HepG2 (cell line): ENCODE measurements at regions not wholly inside any gene's neighbourhood (a gene's known extent, or its start where the extent isn't known, plus 50 kb on each side); places are given as distances from the start of the nearest gene placed in this dataset.

ENCODE experiments used
- ATAC-seq: fragments of 200-7000 bp; cut with Tn5 transposase; 3 replicates; pipeline ENCODE4 v1.9.1; 2020; ENCODE audit warnings: mild to moderate bottlenecking, moderate library complexity
- BruUV-seq: library from RNA; stranded (reverse); fragments of 400-500 nt; replicated peaks from 2 replicates; lab custom pipeline; 2021; lab: Mats Ljungman, UMichigan
- CTCF ChIA-PET: fragments of 300-600 bp; formaldehyde crosslinking; extraction: SDS; loops from one replicate; lab custom pipeline; 2021; ENCODE audit warnings: low total read pairs, inconsistent platforms, low intra/inter-chr PET ratio; lab: Yijun Ruan, JAX
- POLR2A ChIA-PET: fragments of 350-600 bp; sonication (Branson Sonifier 250); formaldehyde crosslinking; loops from one replicate; lab custom pipeline; 2020; ENCODE audit warnings: antibody characterized with exemption, inconsistent platforms; lab: Yijun Ruan, JAX
- DNase-seq: peaks from one replicate; pipeline ENCODE4 v3.0.0-alpha.2; 2015; ENCODE audit warnings: low spot score
- FAIRE-seq: peaks from 3 replicates; lab custom pipeline; 2011; peaks lifted over from hg19 to GRCh38; lab: Jason Lieb, UNC
- H2AFZ ChIP-seq: one replicate; pipeline ENCODE4 v1.6.1; 2011; ENCODE audit warnings: low read length, inconsistent platforms
- H3K27ac ChIP-seq: fragments of 300-600 bp; 3 replicates; pipeline ENCODE4 v1.8.0; 2011; ENCODE audit warnings: mixed run types, mild to moderate bottlenecking, mixed read lengths, low read length, inconsistent platforms; ENCODE audit not compliant: insufficient read depth; ENCODE audit errors: extremely low read length
- H3K27me3 ChIP-seq, 2 experiments: fragments of 200-600 bp in 1 of 2; 2 replicates in 1 of 2; 3 replicates in 1 of 2; pipeline versions ENCODE4 v1.6.0 to v1.8.0; 2011; ENCODE audit warnings: low read length in 2 of 2, mild to moderate bottlenecking in 2 of 2, moderate library complexity in 2 of 2, inconsistent platforms in 1 of 2; ENCODE audit not compliant: insufficient read depth in 2 of 2, control insufficient read depth in 1 of 2
- H3K36me3 ChIP-seq, 2 experiments: fragments of 200-600 bp in 1 of 2; replicated peaks in 1 of 2; 2 replicates in 1 of 2; 3 replicates in 1 of 2; pipeline versions ENCODE4 v1.5.1 to v1.8.0; 2011; ENCODE audit warnings: low read length in 2 of 2, inconsistent platforms in 1 of 2; ENCODE audit not compliant: insufficient read depth in 2 of 2, control insufficient read depth in 1 of 2
- H3K4me1 ChIP-seq: 2 replicates; pipeline ENCODE4 v1.5.1; 2012; ENCODE audit warnings: low read length, inconsistent platforms; ENCODE audit not compliant: insufficient read depth
- H3K4me2 ChIP-seq: 2 replicates; pipeline ENCODE4 v1.6.0; 2011; ENCODE audit warnings: low read depth, low read length, inconsistent platforms
- H3K4me3 ChIP-seq, 3 experiments: fragments of 200-600 bp in 1 of 3; sonication (generic), shearing (Covaris generic) in 1 of 3; replicated peaks in 1 of 3; 2 replicates each; pipeline ENCODE4 v1.5.1; 2011 to 2016; ENCODE audit warnings: low read length in 3 of 3, inconsistent platforms in 2 of 3, low read depth in 2 of 3, mild to moderate bottlenecking in 2 of 3, control low read depth in 1 of 3, mixed read lengths in 1 of 3; ENCODE audit not compliant: insufficient read depth in 1 of 3
- H3K79me2 ChIP-seq: one replicate; pipeline ENCODE4 v1.6.1; 2011; ENCODE audit warnings: low read length, inconsistent platforms; ENCODE audit not compliant: insufficient read depth
- H3K9ac ChIP-seq: 2 replicates; pipeline ENCODE4 v1.6.0; 2011; ENCODE audit warnings: mild to moderate bottlenecking, low read depth, low read length, inconsistent platforms; ENCODE audit not compliant: insufficient read depth
- H3K9me3 ChIP-seq: 2 replicates; pipeline ENCODE4 v1.5.1; 2012; ENCODE audit warnings: mild to moderate bottlenecking, low read length
- H4K20me1 ChIP-seq: 2 replicates; pipeline ENCODE4 v1.6.0; 2011; ENCODE audit warnings: inconsistent platforms, mild to moderate bottlenecking, low read length, moderate library complexity; ENCODE audit not compliant: insufficient read depth
- CENPT ChIP-seq: sonication (generic); formaldehyde crosslinking; IDR thresholded peaks from 2 replicates; pipeline ENCODE4 v1.8.0; 2022; ENCODE audit warnings: low read depth, mild to moderate bottlenecking, moderate library complexity, missing genetic modification reagents
- CHD4 ChIP-seq: fragments of 200-600 bp; sonication (generic); IDR thresholded peaks from 2 replicates; pipeline ENCODE4 v1.7.0; 2017; ENCODE audit warnings: mild to moderate bottlenecking, low read length, borderline replicate concordance
- GLI4 ChIP-seq: sonication (generic); formaldehyde crosslinking; IDR thresholded peaks from 2 replicates; pipeline ENCODE4 v1.5.1; 2020; ENCODE audit warnings: missing genetic modification reagents, mild to moderate bottlenecking, moderate library complexity, borderline replicate concordance
- HMG20A ChIP-seq: IDR thresholded peaks from 2 replicates; pipeline ENCODE4 v1.6.1; 2016; ENCODE audit warnings: borderline replicate concordance
- HOXA5 ChIP-seq: sonication (generic); formaldehyde crosslinking; IDR thresholded peaks from 2 replicates; pipeline ENCODE4 v1.4.0; 2020; ENCODE audit warnings: missing genetic modification reagents
- NFIC ChIP-seq: IDR thresholded peaks from 2 replicates; pipeline ENCODE4 v1.6.1; 2012; ENCODE audit warnings: mild to moderate bottlenecking, low read length, inconsistent platforms
- SYNCRIP ChIP-seq: fragments of 200-400 bp; formaldehyde crosslinking; IDR thresholded peaks from 2 replicates; pipeline ENCODE4 v1.6.1; 2018; ENCODE audit warnings: mild to moderate bottlenecking, low read depth, low read length; ENCODE audit not compliant: insufficient read depth
- ZBTB2 ChIP-seq: sonication (generic); formaldehyde crosslinking; IDR thresholded peaks from 2 replicates; pipeline ENCODE4 v1.8.0; 2022; ENCODE audit warnings: low read depth, missing genetic modification reagents
- ZFYVE20 ChIP-seq: sonication (generic); formaldehyde crosslinking; IDR thresholded peaks from 2 replicates; pipeline ENCODE4 v1.8.0; 2023; ENCODE audit warnings: low read depth, mild to moderate bottlenecking, moderate library complexity, missing genetic modification reagents, borderline replicate concordance
- ZNF225 ChIP-seq: sonication (generic); formaldehyde crosslinking; IDR thresholded peaks from 2 replicates; pipeline ENCODE4 v1.4.0; 2020; ENCODE audit warnings: mild to moderate bottlenecking, missing genetic modification reagents
- WGBS: methylation state at CpG from one replicate; pipeline ENCODE4 v1.1.6; 2017; ENCODE audit warnings: low lambda C conversion rate; 5-methylcytosine and 5-hydroxymethylcytosine counted together
- in situ Hi-C: cut with HindIII; loops from 2 replicates; pipeline ENCODE4 v1.10.0; 2017; ENCODE audit warnings: low pct_unique_long_range_greater_than_20kb; ENCODE audit not compliant: extremely low pct_ligation_motif_present
- intact Hi-C: fragments of 100-400 bp; cut with micrococcal nuclease; formaldehyde crosslinking; loops from one replicate; pipeline ENCODE4 v1.10.0; 2022; ENCODE audit not compliant: unreplicated experiment
- TF ChIP-seq, protein P1 (sequence below): sonication (generic); formaldehyde crosslinking; IDR thresholded peaks from 2 replicates; pipeline ENCODE4 v1.4.0; 2020; ENCODE audit warnings: missing genetic modification reagents
- TF ChIP-seq, protein P2 (sequence below): sonication (generic); formaldehyde crosslinking; IDR thresholded peaks from 2 replicates; pipeline ENCODE4 v1.4.0; 2020; ENCODE audit warnings: missing genetic modification reagents, low read depth, mild to moderate bottlenecking, borderline replicate concordance

DNA sequence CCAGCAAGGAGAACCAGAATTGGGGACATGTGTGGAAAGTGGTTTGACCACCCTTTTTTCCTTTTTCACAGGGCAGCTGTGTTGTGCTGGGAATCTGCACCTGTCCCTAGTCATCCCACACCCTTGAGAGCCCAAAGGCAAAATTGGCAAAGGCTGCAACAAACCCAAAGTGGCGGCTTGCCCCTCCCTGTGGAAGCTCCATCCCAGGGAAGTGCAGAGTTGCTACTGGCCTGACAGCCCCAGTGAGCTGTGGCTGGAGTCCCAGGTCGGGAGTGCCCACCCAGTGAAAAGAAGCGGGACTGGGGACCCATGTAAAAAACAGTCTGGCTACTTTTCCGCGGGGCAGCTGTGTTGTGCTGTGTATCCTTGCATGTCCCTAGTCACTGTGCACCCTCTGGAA is 109.1 kb upstream of the GRM3 start (continued):
- TF ChIP-seq ZFYVE20 (CRISPR knock-in tag) (no peak), ZBTB2 (CRISPR knock-in tag) (no peak)
- TF ChIP-seq, protein P1, sequence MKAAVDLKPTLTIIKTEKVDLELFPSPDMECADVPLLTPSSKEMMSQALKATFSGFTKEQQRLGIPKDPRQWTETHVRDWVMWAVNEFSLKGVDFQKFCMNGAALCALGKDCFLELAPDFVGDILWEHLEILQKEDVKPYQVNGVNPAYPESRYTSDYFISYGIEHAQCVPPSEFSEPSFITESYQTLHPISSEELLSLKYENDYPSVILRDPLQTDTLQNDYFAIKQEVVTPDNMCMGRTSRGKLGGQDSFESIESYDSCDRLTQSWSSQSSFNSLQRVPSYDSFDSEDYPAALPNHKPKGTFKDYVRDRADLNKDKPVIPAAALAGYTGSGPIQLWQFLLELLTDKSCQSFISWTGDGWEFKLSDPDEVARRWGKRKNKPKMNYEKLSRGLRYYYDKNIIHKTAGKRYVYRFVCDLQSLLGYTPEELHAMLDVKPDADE (CRISPR knock-in tag) = no peak

DNA sequence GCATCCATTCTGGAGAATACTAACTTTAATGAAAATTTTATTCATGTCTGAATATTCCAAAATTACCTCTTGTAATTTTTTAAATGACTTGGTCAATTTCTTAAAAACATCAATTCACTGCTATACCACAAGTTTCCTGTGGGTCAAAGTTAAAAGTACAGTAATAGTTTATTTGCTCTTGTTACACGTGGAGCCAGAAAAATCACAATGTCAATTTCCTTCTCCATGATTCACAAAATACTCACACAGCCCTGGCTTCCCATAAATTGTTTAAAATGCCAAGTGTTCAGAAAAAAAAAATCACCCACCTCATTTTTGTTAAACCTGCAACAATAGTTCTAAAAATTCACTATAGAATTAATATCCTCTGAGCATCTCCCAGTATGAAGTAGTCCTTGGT is 139.5 kb upstream of the GRM3 start:
- intact Hi-C loops (no loop called here), in situ Hi-C loops (no loop called here)
- ChIA-PET POLR2A (no interaction called here), CTCF (no interaction called here)
- Histone ChIP-seq H3K4me3 (no peak overlapping the region), H3K9me3 (no peaks in the 10 kb centered on the region), H3K4me1 (no peaks in the 10 kb centered on the region), H3K4me2 (no peak overlapping the region), H3K36me3 (no peaks in the 10 kb centered on the region), H3K27ac (no peak overlapping the region), H4K20me1 (no peaks in the 10 kb centered on the region), H2AFZ (no peak overlapping the region), H3K9ac (no peak overlapping the region), H3K79me2 (no peaks in the 10 kb centered on the region), H3K27me3 (no peaks in the 10 kb centered on the region)
- FAIRE-seq (no peak), ATAC-seq (no peak), DNase-seq (no peak)
- TF ChIP-seq, protein P2, sequence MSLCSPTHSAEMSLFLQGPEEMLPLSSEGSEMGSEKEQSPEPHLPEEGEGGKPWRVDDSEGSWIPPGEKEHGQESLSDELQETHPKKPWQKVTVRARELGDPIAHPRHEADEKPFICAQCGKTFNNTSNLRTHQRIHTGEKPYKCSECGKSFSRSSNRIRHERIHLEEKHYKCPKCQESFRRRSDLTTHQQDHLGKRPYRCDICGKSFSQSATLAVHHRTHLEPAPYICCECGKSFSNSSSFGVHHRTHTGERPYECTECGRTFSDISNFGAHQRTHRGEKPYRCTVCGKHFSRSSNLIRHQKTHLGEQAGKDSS (CRISPR knock-in tag) = no peak
- TF ChIP-seq ZNF225 (CRISPR knock-in tag) = no peak
- no peak for TF ChIP-seq HMG20A (CRISPR knock-in tag)
- no peak for TF ChIP-seq SYNCRIP
- TF ChIP-seq CENPT (CRISPR knock-in tag) = no peak
- TF ChIP-seq HOXA5 (CRISPR knock-in tag) = no peak
- no peak for TF ChIP-seq NFIC
- no peak for TF ChIP-seq GLI4 (CRISPR knock-in tag)
- no peak for TF ChIP-seq CHD4
- 0% methylated on average over 1 of the region's 1 CpG for WGBS
- no TSS peak for BruUV-seq
